K562 (cell line): ENCODE measurements at regions not wholly inside any gene's neighbourhood (a gene's known extent, or its start where the extent isn't known, plus 50 kb on each side); places are given as distances from the start of the nearest gene placed in this dataset.

ENCODE experiments used
- JUND ChIP-seq, 2 experiments: IDR thresholded peaks; 2 replicates in 1 of 2; 3 replicates in 1 of 2; pipeline ENCODE4 v1.6.1; 2011; ENCODE audit warnings: borderline replicate concordance in 2 of 2, low read depth in 2 of 2, low read length in 2 of 2, improper control_type of control experiment in 1 of 2, missing biosample characterization in 1 of 2, missing genetic modification characterization in 1 of 2, missing genetic modification reagents in 1 of 2
- POLR2AphosphoS5 ChIP-seq: IDR thresholded peaks from 2 replicates; pipeline ENCODE4 v1.6.1; 2011; ENCODE audit warnings: mild to moderate bottlenecking, low read depth, low read length, moderate library complexity; ENCODE audit not compliant: control insufficient read depth, insufficient read depth
- RFX7 ChIP-seq: fragments of 250-450 bp; sonication (Bioruptor Pico); IDR thresholded peaks from 2 replicates; pipeline ENCODE4 v1.5.1; 2021; ENCODE audit warnings: mild to moderate bottlenecking
- U2AF2 ChIP-seq: fragments of 200-400 bp; formaldehyde crosslinking; optimal IDR thresholded peaks from 2 replicates; pipeline ENCODE3; 2017; ENCODE audit warnings: low read depth, mild to moderate bottlenecking, low read length
- TF ChIP-seq, protein P1 (sequence below): fragments of 250-450 bp; sonication (Bioruptor Pico); IDR thresholded peaks from 2 replicates; pipeline ENCODE4 v1.5.0; 2021; ENCODE audit warnings: mild to moderate bottlenecking, borderline replicate concordance

DNA sequence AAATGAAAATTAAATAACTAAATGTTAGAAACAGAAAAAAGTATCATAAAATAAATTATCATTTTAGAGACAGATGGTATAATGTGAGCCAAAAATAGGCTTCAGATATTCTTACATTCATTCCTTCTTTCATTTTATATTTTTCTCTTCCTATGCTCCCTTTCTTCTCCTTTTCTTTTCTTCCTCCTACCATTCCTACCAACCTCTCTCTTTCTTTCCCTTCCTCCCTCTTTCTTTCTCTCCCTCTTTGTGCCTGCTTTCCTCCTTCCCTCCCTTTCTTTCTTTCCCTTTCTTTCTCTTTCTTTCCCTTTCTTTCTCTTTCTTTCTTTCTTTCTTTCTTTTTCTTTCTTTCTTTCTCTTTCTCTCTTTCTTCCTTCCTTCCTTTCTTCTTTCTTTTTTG, 275.6 kb upstream of the ELAC2 start:
- TF ChIP-seq RFX7 (CRISPR knock-in tag) (no peak), JUND (IDR thresholded peaks at IDR 0.05; ENCODE audit: borderline replicate concordance, low read depth, low read length) (no peak), JUND (tag; IDR thresholded peaks at IDR 0.05; ENCODE audit: borderline replicate concordance, low read depth, low read length) (no peak), POLR2AphosphoS5 (no peak), U2AF2 (no peak)
- TF ChIP-seq, protein P1, sequence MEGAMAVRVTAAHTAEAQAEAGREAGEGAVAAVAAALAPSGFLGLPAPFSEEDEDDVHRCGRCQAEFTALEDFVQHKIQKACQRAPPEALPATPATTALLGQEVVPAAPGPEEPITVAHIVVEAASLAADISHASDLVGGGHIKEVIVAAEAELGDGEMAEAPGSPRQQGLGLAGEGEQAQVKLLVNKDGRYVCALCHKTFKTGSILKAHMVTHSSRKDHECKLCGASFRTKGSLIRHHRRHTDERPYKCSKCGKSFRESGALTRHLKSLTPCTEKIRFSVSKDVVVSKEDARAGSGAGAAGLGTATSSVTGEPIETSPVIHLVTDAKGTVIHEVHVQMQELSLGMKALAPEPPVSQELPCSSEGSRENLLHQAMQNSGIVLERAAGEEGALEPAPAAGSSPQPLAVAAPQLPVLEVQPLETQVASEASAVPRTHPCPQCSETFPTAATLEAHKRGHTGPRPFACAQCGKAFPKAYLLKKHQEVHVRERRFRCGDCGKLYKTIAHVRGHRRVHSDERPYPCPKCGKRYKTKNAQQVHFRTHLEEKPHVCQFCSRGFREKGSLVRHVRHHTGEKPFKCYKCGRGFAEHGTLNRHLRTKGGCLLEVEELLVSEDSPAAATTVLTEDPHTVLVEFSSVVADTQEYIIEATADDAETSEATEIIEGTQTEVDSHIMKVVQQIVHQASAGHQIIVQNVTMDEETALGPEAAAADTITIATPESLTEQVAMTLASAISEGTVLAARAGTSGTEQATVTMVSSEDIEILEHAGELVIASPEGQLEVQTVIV (CRISPR knock-in tag) = no peak
